Nephron progenitor cell (in vitro differentiated cells): ENCODE measurements at regions not wholly inside any gene's neighbourhood (a gene's known extent, or its start where the extent isn't known, plus 50 kb on each side); places are given as distances from the start of the nearest gene placed in this dataset.
"Not testable (repeated sequence)": the region's sequence is repeated elsewhere in the genome, so short reads cannot be mapped to it uniquely, and the experiment has no call there.

Source experiments
- DNase-seq: peaks from one replicate; pipeline ENCODE4 v3.0.0; 2021
- H3K27ac Mint-ChIP-seq: 2 replicates; pipeline ENCODE4 v1.8.0; 2021; ENCODE audit warnings: mild to moderate bottlenecking, moderate library complexity, mixed read lengths
- H3K27me3 Mint-ChIP-seq: 2 replicates; pipeline ENCODE4 v1.8.0; 2021; ENCODE audit warnings: mild to moderate bottlenecking, low read depth, mixed read lengths; ENCODE audit not compliant: poor library complexity
- H3K36me3 Mint-ChIP-seq: 2 replicates; pipeline ENCODE4 v1.8.0; 2021; ENCODE audit warnings: low read depth, mixed read lengths
- H3K4me1 Mint-ChIP-seq: 2 replicates; pipeline ENCODE4 v1.8.0; 2021; ENCODE audit warnings: mixed read lengths
- H3K4me3 Mint-ChIP-seq: 2 replicates; pipeline ENCODE4 v1.8.0; 2021; ENCODE audit warnings: mild to moderate bottlenecking, moderate library complexity, mixed read lengths
- H3K9me3 Mint-ChIP-seq: 2 replicates; pipeline ENCODE4 v1.8.0; 2021; ENCODE audit warnings: mild to moderate bottlenecking, moderate library complexity, mixed read lengths
- TF ChIP-seq, protein P1 (sequence below): fragments of 200-600 bp; sonication (generic); IDR thresholded peaks from 2 replicates; pipeline ENCODE4 v1.5.0; 2021; ENCODE audit warnings: antibody characterized with exemption

GRCh38 chr10:28179006-28179742 lies 123.7 kb downstream of the MPP7 start:
- Mint-ChIP-seq H3K27ac (no peak overlapping the region), H3K9me3 (no peaks in the 10 kb centered on the region), H3K4me3 (no peak overlapping the region), H3K27me3 (no peaks in the 10 kb centered on the region), H3K4me1 (peaks cover 4% of the 10 kb centered on the region), H3K36me3 (no peaks in the 10 kb centered on the region)
- peak; percentile 40 for DNase-seq
- TF ChIP-seq, protein P1, sequence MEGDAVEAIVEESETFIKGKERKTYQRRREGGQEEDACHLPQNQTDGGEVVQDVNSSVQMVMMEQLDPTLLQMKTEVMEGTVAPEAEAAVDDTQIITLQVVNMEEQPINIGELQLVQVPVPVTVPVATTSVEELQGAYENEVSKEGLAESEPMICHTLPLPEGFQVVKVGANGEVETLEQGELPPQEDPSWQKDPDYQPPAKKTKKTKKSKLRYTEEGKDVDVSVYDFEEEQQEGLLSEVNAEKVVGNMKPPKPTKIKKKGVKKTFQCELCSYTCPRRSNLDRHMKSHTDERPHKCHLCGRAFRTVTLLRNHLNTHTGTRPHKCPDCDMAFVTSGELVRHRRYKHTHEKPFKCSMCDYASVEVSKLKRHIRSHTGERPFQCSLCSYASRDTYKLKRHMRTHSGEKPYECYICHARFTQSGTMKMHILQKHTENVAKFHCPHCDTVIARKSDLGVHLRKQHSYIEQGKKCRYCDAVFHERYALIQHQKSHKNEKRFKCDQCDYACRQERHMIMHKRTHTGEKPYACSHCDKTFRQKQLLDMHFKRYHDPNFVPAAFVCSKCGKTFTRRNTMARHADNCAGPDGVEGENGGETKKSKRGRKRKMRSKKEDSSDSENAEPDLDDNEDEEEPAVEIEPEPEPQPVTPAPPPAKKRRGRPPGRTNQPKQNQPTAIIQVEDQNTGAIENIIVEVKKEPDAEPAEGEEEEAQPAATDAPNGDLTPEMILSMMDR: peak; percentile 89

DNA sequence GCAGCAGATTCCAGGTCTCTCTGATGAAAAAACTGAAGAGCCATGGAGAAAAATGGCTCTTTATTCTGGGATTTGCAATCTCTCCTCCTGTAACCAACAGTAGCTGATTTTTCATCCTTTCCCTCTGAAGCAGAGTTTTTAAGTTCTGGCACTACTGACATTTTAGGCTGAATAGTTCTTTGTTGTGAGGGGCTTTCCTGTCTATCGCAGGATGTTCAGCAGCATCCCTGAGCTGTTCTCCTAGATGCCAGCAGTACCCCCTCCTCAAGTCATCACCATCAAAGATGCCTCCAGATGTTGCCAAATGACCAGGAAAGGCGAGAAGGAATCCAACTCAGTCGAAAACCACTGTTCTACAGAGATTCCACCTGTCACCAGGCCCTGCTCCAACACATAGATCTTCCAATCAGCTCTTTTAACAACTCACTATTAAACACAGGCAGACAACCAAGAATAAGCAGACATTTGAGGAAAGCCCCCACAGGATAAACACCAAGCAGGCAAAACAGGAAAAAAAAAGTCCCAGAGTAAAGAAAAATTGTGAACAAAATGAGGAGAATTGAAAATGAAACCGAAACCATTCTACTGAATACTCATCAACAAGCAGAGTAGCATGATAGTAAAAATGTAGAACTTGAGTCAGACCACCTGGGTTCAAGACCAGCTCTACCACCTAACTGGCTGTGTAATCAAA lies 124.8 kb downstream of the MPP7 start:
- Mint-ChIP-seq H3K27me3 (no peaks in the 10 kb centered on the region), H3K9me3 (no peaks in the 10 kb centered on the region), H3K36me3 (no peaks in the 10 kb centered on the region), H3K4me3 (no peak overlapping the region), H3K27ac (no peak overlapping the region), H3K4me1 (peaks cover 4% of the 10 kb centered on the region)
- DNase-seq: no peak
- TF ChIP-seq, protein P1: no peak

GRCh38 chr10:28176498-28176897 lies 126.4 kb downstream of the MPP7 start:
- not testable (repeated sequence) for DNase-seq, H3K36me3 Mint-ChIP-seq, H3K4me1 Mint-ChIP-seq, H3K4me3 Mint-ChIP-seq, H3K9me3 Mint-ChIP-seq, H3K27me3 Mint-ChIP-seq, H3K27ac Mint-ChIP-seq

DNA sequence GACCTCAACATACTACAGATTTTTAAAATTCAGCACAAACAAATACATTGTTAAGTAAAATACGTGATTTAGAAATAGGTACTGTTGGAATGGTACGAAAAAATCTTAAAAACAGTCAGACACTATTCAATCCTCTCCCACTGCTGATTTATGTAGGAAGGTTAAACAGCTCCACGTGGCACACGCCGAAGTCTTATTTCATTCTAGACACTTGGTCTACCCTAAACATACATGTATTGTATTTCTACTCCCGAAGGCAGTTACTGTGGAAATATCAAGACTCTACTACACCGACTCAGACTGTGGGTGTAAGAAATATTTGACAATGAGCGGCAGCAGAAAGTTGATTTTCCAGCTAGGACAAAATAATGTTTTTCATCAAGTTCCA lies 130.6 kb downstream of the MPP7 start:
- H3K9me3 Mint-ChIP-seq: peaks cover 5% of the 10 kb centered on the region
- no peak for DNase-seq
- peaks cover 5% of the 10 kb centered on the region for H3K4me1 Mint-ChIP-seq

GRCh38 chr10:28171468-28172222 lies 131.2 kb downstream of the MPP7 start:
- H3K27me3 Mint-ChIP-seq: peaks cover 6% of the 10 kb centered on the region
- H3K36me3 Mint-ChIP-seq: no peaks in the 10 kb centered on the region
- peaks cover 5% of the 10 kb centered on the region for H3K4me1 Mint-ChIP-seq
- TF ChIP-seq, protein P1: no peak
- H3K27ac Mint-ChIP-seq: peak overlapping the region; percentile 22
- no peak for DNase-seq
- H3K4me3 Mint-ChIP-seq: no peak overlapping the region
- H3K9me3 Mint-ChIP-seq: peaks cover 5% of the 10 kb centered on the region

More for the DNA sequence above, 130.6 kb downstream of the MPP7 start:
- no peaks in the 10 kb centered on the region for H3K36me3 Mint-ChIP-seq
- TF ChIP-seq, protein P1: no peak
- H3K27me3 Mint-ChIP-seq: peaks cover 4% of the 10 kb centered on the region
- no peak overlapping the region for H3K27ac Mint-ChIP-seq
- no peak overlapping the region for H3K4me3 Mint-ChIP-seq

GRCh38 chr10:28169525-28169924 lies 133.3 kb downstream of the MPP7 start:
- Mint-ChIP-seq H3K9me3 (peaks cover 5% of the 10 kb centered on the region), H3K36me3 (no peaks in the 10 kb centered on the region), H3K4me1 (peaks cover 5% of the 10 kb centered on the region), H3K27me3 (peaks cover 6% of the 10 kb centered on the region), H3K27ac (no peak overlapping the region), H3K4me3 (no peak overlapping the region)
- DNase-seq: no peak
- TF ChIP-seq, protein P1: no peak
